H1 (cell line): ENCODE measurements at regions not wholly inside any gene's neighbourhood (a gene's known extent, or its start where the extent isn't known, plus 50 kb on each side); places are given as distances from the start of the nearest gene placed in this dataset.

ENCODE experiments used
- CTCF ChIA-PET: fragments of 300-600 bp; sonication (Branson Sonifier 250); formaldehyde crosslinking; loops from one replicate; lab custom pipeline; 2021; ENCODE audit not compliant: partially characterized antibody; lab: Charles Lee
- POLR2A ChIA-PET: fragments of 300-600 bp; sonication (Branson Sonifier 250); formaldehyde crosslinking; loops from one replicate; lab custom pipeline; 2021; ENCODE audit warnings: inconsistent platforms; ENCODE audit not compliant: partially characterized antibody; lab: Charles Lee
- DNase-seq, 2 experiments: peaks; one replicate each; pipeline versions ENCODE4 v3.0.0 to v3.0.0-alpha.2; 2010 to 2022; ENCODE audit warnings: low spot score in 2 of 2, low read depth in 1 of 2, mixed read lengths in 1 of 2
- FAIRE-seq: peaks from 2 replicates; lab custom pipeline; 2011; peaks lifted over from hg19 to GRCh38; lab: Jason Lieb, UNC
- H2AFZ ChIP-seq: 2 replicates; pipeline ENCODE4 v1.8.1; 2012; ENCODE audit warnings: low read length, inconsistent platforms
- H2AK5ac ChIP-seq: 2 replicates; pipeline ENCODE4 v1.6.1; 2013; ENCODE audit warnings: low read depth, low read length
- H2BK120ac ChIP-seq: replicated peaks from 2 replicates; pipeline ENCODE3; 2013; ENCODE audit warnings: low read depth, low read length, inconsistent platforms
- H2BK12ac ChIP-seq: 2 replicates; pipeline ENCODE4 v1.6.1; 2013; ENCODE audit warnings: low read depth, low read length
- H2BK15ac ChIP-seq: 2 replicates; pipeline ENCODE4 v1.6.1; 2013; ENCODE audit warnings: low read length
- H2BK20ac ChIP-seq: 2 replicates; pipeline ENCODE4 v1.6.1; 2013; ENCODE audit warnings: low read length
- H2BK5ac ChIP-seq: 2 replicates; pipeline ENCODE4 v1.6.1; 2013; ENCODE audit warnings: low read depth, low read length
- H3K14ac ChIP-seq: 2 replicates; pipeline ENCODE4 v1.6.1; 2013; ENCODE audit warnings: inconsistent platforms; ENCODE audit not compliant: insufficient read length
- H3K18ac ChIP-seq: 2 replicates; pipeline ENCODE4 v1.6.1; 2013; ENCODE audit warnings: low read length; ENCODE audit errors: extremely low read depth
- H3K23ac ChIP-seq: 2 replicates; pipeline ENCODE4 v1.6.1; 2013; ENCODE audit warnings: inconsistent platforms; ENCODE audit not compliant: insufficient read length
- H3K23me2 ChIP-seq: 2 replicates; pipeline ENCODE4 v1.6.1; 2013; ENCODE audit warnings: low read depth, low read length
- H3K27ac ChIP-seq: 2 replicates; pipeline ENCODE4 v1.6.1; 2011; ENCODE audit warnings: low read depth, low read length, inconsistent platforms
- H3K27me3 ChIP-seq, 4 experiments: replicated peaks in 1 of 4; 1 replicate in 1 of 4; 2 replicates in 3 of 4; pipeline versions ENCODE4 v1.6.1 to v1.8.1; 2011 to 2013; ENCODE audit warnings: low read length in 3 of 4, mild to moderate bottlenecking in 3 of 4, inconsistent platforms in 2 of 4, mixed read lengths in 2 of 4, moderate library complexity in 1 of 4; ENCODE audit not compliant: control insufficient read depth in 3 of 4, insufficient read depth in 3 of 4; ENCODE audit errors: extremely low read depth in 1 of 4
- H3K36me3 ChIP-seq, 4 experiments: 2 replicates each; pipeline versions ENCODE4 v1.6.1 to v1.8.1; 2011 to 2013; ENCODE audit warnings: mild to moderate bottlenecking in 4 of 4, low read length in 3 of 4, moderate library complexity in 2 of 4, control low read depth in 1 of 4, inconsistent platforms in 1 of 4; ENCODE audit not compliant: insufficient read depth in 4 of 4, control insufficient read depth in 2 of 4
- H3K4ac ChIP-seq: replicated peaks from 2 replicates; pipeline ENCODE3; 2013; ENCODE audit warnings: low read length, low read depth, mixed read lengths, inconsistent platforms; ENCODE audit not compliant: insufficient read length
- H3K4me1 ChIP-seq, 4 experiments: replicated peaks in 1 of 4; 1 replicate in 1 of 4; 2 replicates in 3 of 4; pipeline versions ENCODE4 v1.6.1 to v1.8.1; 2011 to 2013; ENCODE audit warnings: low read length in 3 of 4, inconsistent platforms in 2 of 4, mixed read lengths in 1 of 4; ENCODE audit not compliant: insufficient read depth in 4 of 4, control insufficient read depth in 3 of 4
- H3K4me2 ChIP-seq, 2 experiments: 2 replicates each; pipeline versions ENCODE4 v1.6.1 to v1.8.1; 2011 to 2013; ENCODE audit warnings: low read depth in 2 of 2, low read length in 2 of 2, control low read depth in 1 of 2, inconsistent platforms in 1 of 2, mild to moderate bottlenecking in 1 of 2; ENCODE audit not compliant: insufficient read depth in 1 of 2
- H3K4me3 ChIP-seq, 4 experiments: fragments of 200-600, 300-600 bp in 1 of 4; sonication (generic), shearing (Covaris generic), sonication (Bioruptor Twin) in 1 of 4; 2 replicates each; pipeline versions ENCODE4 v1.5.1 to v1.8.1; 2011 to 2016; ENCODE audit warnings: low read length in 4 of 4, low read depth in 3 of 4, control low read depth in 2 of 4, inconsistent platforms in 2 of 4, mild to moderate bottlenecking in 2 of 4, mixed read lengths in 1 of 4, moderate library complexity in 1 of 4; ENCODE audit not compliant: insufficient read depth in 2 of 4; ENCODE audit errors: extremely low read depth in 1 of 4
- H3K56ac ChIP-seq: replicated peaks from 2 replicates; pipeline ENCODE3; 2013; ENCODE audit warnings: low read depth, mild to moderate bottlenecking, mixed read lengths, low read length, inconsistent platforms; ENCODE audit not compliant: insufficient read length
- H3K79me1 ChIP-seq: 2 replicates; pipeline ENCODE4 v1.6.1; 2013; ENCODE audit warnings: low read depth, low read length, control low read depth
- H3K79me2 ChIP-seq, 2 experiments: 2 replicates each; pipeline versions ENCODE4 v1.6.1 to v1.8.1; 2012 to 2013; ENCODE audit warnings: low read length in 2 of 2, mild to moderate bottlenecking in 2 of 2, inconsistent platforms in 1 of 2; ENCODE audit not compliant: insufficient read depth in 2 of 2, control insufficient read depth in 1 of 2
- H3K9ac ChIP-seq, 4 experiments: replicated peaks in 1 of 4; 1 replicate in 1 of 4; 2 replicates in 3 of 4; pipeline versions ENCODE4 v1.6.1 to v1.8.1; 2011 to 2013; ENCODE audit warnings: low read depth in 3 of 4, low read length in 3 of 4, control low read depth in 2 of 4, mild to moderate bottlenecking in 2 of 4, moderate library complexity in 2 of 4, inconsistent platforms in 1 of 4; ENCODE audit errors: extremely low read depth in 1 of 4
- H3K9me3 ChIP-seq, 2 experiments: 2 replicates each; pipeline versions ENCODE4 v1.6.1 to v1.8.1; 2012 to 2013; ENCODE audit warnings: mild to moderate bottlenecking in 2 of 2, moderate library complexity in 2 of 2, control low read depth in 1 of 2, inconsistent platforms in 1 of 2, low read depth in 1 of 2, low read length in 1 of 2, mixed read lengths in 1 of 2; ENCODE audit not compliant: insufficient read depth in 2 of 2
- H4K20me1 ChIP-seq, 2 experiments: replicated peaks in 1 of 2; 2 replicates each; pipeline versions ENCODE3 to v1.8.1; 2011 to 2013; ENCODE audit warnings: inconsistent platforms in 2 of 2, low read length in 2 of 2, mild to moderate bottlenecking in 1 of 2; ENCODE audit not compliant: insufficient read depth in 2 of 2, control insufficient read depth in 1 of 2
- H4K5ac ChIP-seq: 2 replicates; pipeline ENCODE4 v1.6.1; 2013; ENCODE audit warnings: low read length, low read depth, mixed read lengths, inconsistent platforms; ENCODE audit not compliant: insufficient read length
- H4K8ac ChIP-seq: 2 replicates; pipeline ENCODE4 v1.8.0; 2013; ENCODE audit warnings: mild to moderate bottlenecking, moderate library complexity, low read length, inconsistent platforms; ENCODE audit not compliant: insufficient read depth; ENCODE audit errors: extremely low read depth
- H4K91ac ChIP-seq: replicated peaks from 2 replicates; pipeline ENCODE3; 2013; ENCODE audit warnings: low read length, mixed read lengths, inconsistent platforms; ENCODE audit not compliant: insufficient read length
- BACH1 ChIP-seq: IDR thresholded peaks from 2 replicates; pipeline ENCODE4 v1.6.1; 2012; ENCODE audit warnings: low read length, improper control_type of control experiment
- BCL11A ChIP-seq, 2 experiments: IDR thresholded peaks; one replicate each; pipeline ENCODE4 v1.6.1; 2011; ENCODE audit warnings: low read depth in 2 of 2, low read length in 2 of 2, mild to moderate bottlenecking in 2 of 2
- BRCA1 ChIP-seq: IDR thresholded peaks from 2 replicates; pipeline ENCODE4 v1.6.1; 2012; ENCODE audit warnings: low read depth, low read length, improper control_type of control experiment
- CHD2 ChIP-seq: IDR thresholded peaks from 2 replicates; pipeline ENCODE4 v1.6.1; 2012; ENCODE audit warnings: low read length, improper control_type of control experiment
- CREB1 ChIP-seq: IDR thresholded peaks from 2 replicates; pipeline ENCODE4 v1.6.1; 2012; ENCODE audit warnings: inconsistent platforms
- HDAC2 ChIP-seq, 2 experiments: fragments of 300-600 bp in 1 of 2; sonication (generic) in 1 of 2; IDR thresholded peaks; 2 replicates each; pipeline ENCODE4 v1.6.1; 2011 to 2012; ENCODE audit warnings: low read depth in 2 of 2, low read length in 2 of 2, mild to moderate bottlenecking in 2 of 2, moderate library complexity in 2 of 2, borderline replicate concordance in 1 of 2, inconsistent platforms in 1 of 2
- POU5F1 ChIP-seq: IDR thresholded peaks from 2 replicates; pipeline ENCODE4 v1.6.1; 2011; ENCODE audit warnings: low read depth, mild to moderate bottlenecking, low read length, moderate library complexity
- RAD21 ChIP-seq, 2 experiments: IDR thresholded peaks in 1 of 2; conservative IDR thresholded peaks in 1 of 2; 2 replicates each; pipeline ENCODE4 v1.6.1; 2011; ENCODE audit warnings: low read depth in 2 of 2, low read length in 2 of 2, improper control_type of control experiment in 1 of 2, inconsistent platforms in 1 of 2, mild to moderate bottlenecking in 1 of 2, moderate library complexity in 1 of 2
- RNF2 ChIP-seq: fragments of 200-900, 300-1000 bp; sonication (generic); IDR thresholded peaks from 2 replicates; pipeline ENCODE4 v1.7.1; 2016; ENCODE audit warnings: borderline replicate concordance, low read depth, mild to moderate bottlenecking, antibody characterized with exemption, low read length; ENCODE audit not compliant: poor library complexity, severe bottlenecking; ENCODE audit errors: missing control alignments
- SAP30 ChIP-seq: fragments of 300-600 bp; sonication (generic); IDR thresholded peaks from 2 replicates; pipeline ENCODE4 v1.7.1; 2012; ENCODE audit warnings: low read length, moderate library complexity, mild to moderate bottlenecking, inconsistent platforms; ENCODE audit not compliant: insufficient read depth, insufficient replicate concordance
- SIN3A ChIP-seq, 2 experiments: IDR thresholded peaks in 1 of 2; conservative IDR thresholded peaks in 1 of 2; 2 replicates each; pipeline ENCODE4 v1.6.1; 2011 to 2012; ENCODE audit warnings: low read length in 2 of 2, improper control_type of control experiment in 1 of 2, low read depth in 1 of 2, mild to moderate bottlenecking in 1 of 2
- SIX5 ChIP-seq: IDR thresholded peaks from 2 replicates; pipeline ENCODE4 v1.6.1; 2011; ENCODE audit warnings: mild to moderate bottlenecking, low read depth, low read length
- TEAD4 ChIP-seq: IDR thresholded peaks from 2 replicates; pipeline ENCODE4 v1.6.1; 2012; ENCODE audit warnings: low read depth, low read length, inconsistent platforms, mixed read lengths
- WGBS, 2 experiments: shearing (Covaris generic) in 1 of 2; methylation state at CpG; one replicate each; pipeline versions ENCODE4 v1.1.6 to v1.1.7; 2013 to 2015; ENCODE audit warnings: low lambda C conversion rate in 2 of 2, mixed read lengths in 2 of 2, inconsistent platforms in 1 of 2, low coverage in 1 of 2, missing lambda C conversion rate in 1 of 2; ENCODE audit not compliant: insufficient replicate concordance in 2 of 2, insufficient coverage in 1 of 2, insufficient read length in 1 of 2; ENCODE audit errors: extremely low coverage in 1 of 2, missing lambda C conversion rate in 1 of 2; 5-methylcytosine and 5-hydroxymethylcytosine counted together

DNA sequence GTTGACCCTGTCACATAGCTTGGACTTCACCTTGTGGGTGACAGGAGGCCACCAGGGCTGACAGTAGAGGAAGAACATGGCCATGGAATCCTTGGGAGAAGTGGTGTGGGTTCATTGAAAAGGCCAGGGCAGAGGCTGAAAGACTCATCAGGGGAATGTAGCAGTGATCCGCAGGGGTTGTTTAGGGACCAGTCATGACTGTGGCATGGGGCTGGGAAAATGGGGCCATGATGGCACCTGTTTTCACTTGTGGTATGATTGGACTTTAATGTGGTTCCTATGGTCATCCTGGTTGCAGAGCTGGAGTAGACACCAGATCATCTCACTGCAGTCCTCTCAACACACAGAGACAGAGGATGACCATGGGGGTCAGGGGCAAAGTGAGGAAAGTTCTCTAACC, 66.7 kb upstream of the MYEOV start:
- H2BK20ac ChIP-seq, result no peak overlapping the region
- no peak overlapping the region for H2BK12ac ChIP-seq
- no peak overlapping the region for H2AK5ac ChIP-seq
- ChIA-PET POLR2A (no interaction called here), CTCF (interaction anchor here (1.3 to 1.7 kb wide), 2 partner anchors 13 to 126 kb away, joined by 3 to 4 read pairs; no protein-coding TSS in a partner anchor)
- no peak overlapping the region for H3K14ac ChIP-seq
- H3K4me1 ChIP-seq, result no peaks in the 10 kb centered on the region
- H3K36me3 ChIP-seq, result no peaks in the 10 kb centered on the region
- no peak overlapping the region for H3K4ac ChIP-seq
- no peak overlapping the region for H2BK15ac ChIP-seq
- no peaks in the 10 kb centered on the region for H3K23me2 ChIP-seq
- no peaks in the 10 kb centered on the region for H3K9me3 ChIP-seq
- no peak overlapping the region for H3K4me3 ChIP-seq
- no peak overlapping the region for H4K8ac ChIP-seq
- H4K20me1 ChIP-seq, result no peaks in the 10 kb centered on the region
- H4K5ac ChIP-seq, result no peak overlapping the region
- no peak overlapping the region for H3K27ac ChIP-seq
- no peak overlapping the region for H2BK120ac ChIP-seq
- H3K23ac ChIP-seq, result no peak overlapping the region
- H2AFZ ChIP-seq, result no peak overlapping the region
- H3K79me2 ChIP-seq, result no peaks in the 10 kb centered on the region
- no peak overlapping the region for H4K91ac ChIP-seq
- no peak for FAIRE-seq
- no peak overlapping the region for H3K4me2 ChIP-seq
- TF ChIP-seq CHD2 (no peak), HDAC2 (IDR thresholded peaks at IDR 0.05; ENCODE audit: borderline replicate concordance in 1 of 2, low read depth in 2 of 2, low read length in 2 of 2) (no peak), BRCA1 (no peak), SIX5 (no peak), TEAD4 (no peak), RAD21 (IDR thresholded peaks at IDR 0.05 in 1 of 2, conservative IDR thresholded peaks at IDR 0.05 in 1 of 2; ENCODE audit: low read depth in 2 of 2, low read length in 2 of 2) (no peak), POU5F1 (no peak), SIN3A (conservative IDR thresholded peaks at IDR 0.05 in 1 of 2, IDR thresholded peaks at IDR 0.05 in 1 of 2; ENCODE audit: low read depth in 1 of 2, low read length in 2 of 2) (no peak), BACH1 (no peak), RNF2 (no peak), BCL11A (IDR thresholded peaks at IDR 0.05; ENCODE audit: low read depth in 2 of 2, low read length in 2 of 2) (no peak), SAP30 (no peak), CREB1 (no peak)
- TF ChIP-seq, all 59 proteins: peak for 0
- Histone ChIP-seq H2BK5ac (no peak overlapping the region), H3K79me1 (no peaks in the 10 kb centered on the region), H3K9ac (no peak overlapping the region), H3K56ac (no peak overlapping the region), H3K27me3 (no peaks in the 10 kb centered on the region), H3K18ac (no peak overlapping the region)
- 94% methylated on average over 1 of the region's 1 CpG; no CpG with 5 or more reads in 1 of the 2 experiments for WGBS, 2 experiments
- DNase-seq, result no peak
